Aorta (tissue), 5 donors: ENCODE measurements at regions not wholly inside any gene's neighbourhood (a gene's known extent, or its start where the extent isn't known, plus 50 kb on each side); places are given as distances from the start of the nearest gene placed in this dataset.
A peak's percentile ranks its signal among the peaks of the same experiment; 100 is the strongest.

Experiments
- ATAC-seq: fragments of 200-7000 bp; cut with Tn5 transposase; one replicate; pipeline ENCODE4 v1.9.1; 2022; ENCODE audit warnings: moderate library complexity; ENCODE audit not compliant: low FRiP score
- DNase-seq, 2 donors: peaks; one replicate each; pipeline ENCODE4 v3.0.0-alpha.2; 2020
- H3K27ac ChIP-seq, 2 donors: one replicate each; pipeline ENCODE4 v1.5.1; 2013; ENCODE audit warnings: low read length in 2 of 2, mild to moderate bottlenecking in 2 of 2, moderate library complexity in 2 of 2, control low read depth in 1 of 2, inconsistent platforms in 1 of 2, low read depth in 1 of 2
- H3K27me3 ChIP-seq, 2 donors: one replicate each; pipeline ENCODE4 v1.6.1; 2013; ENCODE audit warnings: control low read depth in 1 of 2, low read length in 1 of 2, mild to moderate bottlenecking in 1 of 2, moderate library complexity in 1 of 2; ENCODE audit not compliant: insufficient read depth in 2 of 2, control insufficient read depth in 1 of 2
- H3K36me3 ChIP-seq, 2 donors: one replicate each; pipeline ENCODE4 v1.6.1; 2013; ENCODE audit warnings: control low read depth in 1 of 2, low read length in 1 of 2, mild to moderate bottlenecking in 1 of 2; ENCODE audit not compliant: insufficient read depth in 2 of 2, control insufficient read depth in 1 of 2
- H3K4me1 ChIP-seq, 2 donors: one replicate each; pipeline ENCODE4 v1.6.1; 2013; ENCODE audit warnings: low read length in 2 of 2, control low read depth in 1 of 2, mild to moderate bottlenecking in 1 of 2, moderate library complexity in 1 of 2; ENCODE audit not compliant: insufficient read depth in 2 of 2, control insufficient read depth in 1 of 2
- H3K4me3 ChIP-seq, 2 donors: one replicate each; pipeline ENCODE4 v1.5.1; 2013; ENCODE audit warnings: low read length in 2 of 2, control low read depth in 1 of 2, mild to moderate bottlenecking in 1 of 2
- H3K9me3 ChIP-seq: one replicate; pipeline ENCODE4 v1.6.1; 2013; ENCODE audit warnings: mild to moderate bottlenecking, low read length; ENCODE audit not compliant: control insufficient read depth
- WGBS, 2 donors: extraction: QIAGEN DNeasy Blood & Tissue Kit; methylation state at CpG; one replicate each; pipeline ENCODE4 v1.1.7; 2013; 5-methylcytosine and 5-hydroxymethylcytosine counted together
- intact Hi-C, 2 donors: fragments of 100-400 bp; cut with DNase I; formaldehyde crosslinking; loops; one replicate each; pipeline versions ENCODE4 v1.14.2 to v1.15.0; 2022
- donor health status: healthy with polysubstance abuse.
- donor health status: Bipolar disorder and iron deficiency.
- donor health status: DM: no; HTN: no; CAD: no.
- donor health status: DM: no; HTN: no; CAD: no.
- donor health status: DM: yes; HTN: yes; CAD: no.

DNA sequence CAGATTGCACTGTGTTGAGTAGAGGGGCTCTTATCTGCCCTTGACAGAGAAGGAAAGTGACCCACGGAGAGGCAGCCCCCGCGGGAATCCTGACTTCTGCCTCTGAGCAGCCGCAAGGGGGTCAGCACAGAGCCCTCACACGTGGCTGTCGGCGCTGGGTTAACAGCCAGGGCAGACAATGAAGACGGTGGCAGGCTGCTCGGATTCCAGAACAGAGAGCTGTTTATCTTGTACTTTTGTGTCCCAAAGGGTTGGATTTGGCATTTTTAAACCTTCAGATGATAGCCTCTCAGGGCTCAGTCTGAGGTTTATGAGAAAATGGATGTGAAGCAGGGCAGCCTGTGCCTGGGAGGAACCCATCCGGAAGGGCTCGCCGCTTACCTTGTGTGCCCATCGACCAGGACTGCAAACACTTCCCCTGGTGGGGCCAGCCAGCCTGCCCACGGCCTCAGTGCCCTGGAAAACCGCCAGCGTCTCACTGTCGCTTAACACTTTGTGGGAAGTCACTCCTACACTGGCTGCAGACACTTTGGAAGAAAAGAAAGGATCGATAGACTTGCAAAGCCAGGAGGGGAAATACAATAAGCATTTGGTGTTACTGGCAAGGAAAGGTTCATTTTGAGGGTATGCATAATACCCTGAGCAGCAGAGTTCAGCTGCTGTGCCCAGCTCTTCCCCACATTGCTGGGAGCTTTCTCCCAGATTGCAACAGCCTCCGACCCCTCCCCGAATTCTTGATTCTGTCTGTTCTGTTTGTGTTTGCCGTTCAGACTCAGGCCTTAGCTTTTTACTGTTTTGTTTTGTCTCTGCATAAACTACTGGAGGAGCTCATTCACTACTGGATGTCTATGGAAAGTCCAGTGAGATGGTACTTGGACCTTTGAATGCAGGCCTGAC is 325.3 kb upstream of the MYT1L start:
- no peaks in the 10 kb centered on the region for H3K27me3 ChIP-seq
- peak in 1 of 2 donors; percentile 71 for DNase-seq

GRCh38 chr2:2655453-2656114 is 324.5 kb upstream of the MYT1L start:
- DNase-seq (no peak), ATAC-seq (no peak)
- Histone ChIP-seq H3K4me1 (no peaks in the 10 kb centered on the region), H3K27ac (no peak overlapping the region), H3K4me3 (no peak overlapping the region), H3K9me3 (no peaks in the 10 kb centered on the region), H3K36me3 (no peaks in the 10 kb centered on the region), H3K27me3 (no peaks in the 10 kb centered on the region)
- intact Hi-C loops, result no loop called here
- WGBS, 2 donors, result 38 to 44% methylated on average over 8 of the region's 8 CpGs

More for the DNA sequence above, 325.3 kb upstream of the MYT1L start:
- Histone ChIP-seq H3K27ac (no peak overlapping the region), H3K4me3 (no peak overlapping the region), H3K36me3 (no peaks in the 10 kb centered on the region), H3K9me3 (no peaks in the 10 kb centered on the region), H3K4me1 (no peaks in the 10 kb centered on the region)
- ATAC-seq, result peak; percentile 20
- intact Hi-C loops, result no loop called here
- WGBS, 2 donors, result 14% methylated on average over 21 of the region's 21 CpGs

- no peaks in the 10 kb centered on the region for H3K9me3 ChIP-seq
- whole genome bisulfite sequencing, 2 donors, result 53 to 69% methylated on average over 5 of the region's 5 CpGs
- H3K27me3 ChIP-seq, result no peaks in the 10 kb centered on the region
- no peaks in the 10 kb centered on the region for H3K36me3 ChIP-seq
- DNase-seq, result no peak
- no peak for ATAC-seq
- no peak overlapping the region for H3K4me3 ChIP-seq
- intact Hi-C loops, result no loop called here
- H3K4me1 ChIP-seq, result no peaks in the 10 kb centered on the region
- no peak overlapping the region for H3K27ac ChIP-seq
These were observed 322.2 kb upstream of the MYT1L start for GRCh38 chr2:2653231-2653630.

DNA sequence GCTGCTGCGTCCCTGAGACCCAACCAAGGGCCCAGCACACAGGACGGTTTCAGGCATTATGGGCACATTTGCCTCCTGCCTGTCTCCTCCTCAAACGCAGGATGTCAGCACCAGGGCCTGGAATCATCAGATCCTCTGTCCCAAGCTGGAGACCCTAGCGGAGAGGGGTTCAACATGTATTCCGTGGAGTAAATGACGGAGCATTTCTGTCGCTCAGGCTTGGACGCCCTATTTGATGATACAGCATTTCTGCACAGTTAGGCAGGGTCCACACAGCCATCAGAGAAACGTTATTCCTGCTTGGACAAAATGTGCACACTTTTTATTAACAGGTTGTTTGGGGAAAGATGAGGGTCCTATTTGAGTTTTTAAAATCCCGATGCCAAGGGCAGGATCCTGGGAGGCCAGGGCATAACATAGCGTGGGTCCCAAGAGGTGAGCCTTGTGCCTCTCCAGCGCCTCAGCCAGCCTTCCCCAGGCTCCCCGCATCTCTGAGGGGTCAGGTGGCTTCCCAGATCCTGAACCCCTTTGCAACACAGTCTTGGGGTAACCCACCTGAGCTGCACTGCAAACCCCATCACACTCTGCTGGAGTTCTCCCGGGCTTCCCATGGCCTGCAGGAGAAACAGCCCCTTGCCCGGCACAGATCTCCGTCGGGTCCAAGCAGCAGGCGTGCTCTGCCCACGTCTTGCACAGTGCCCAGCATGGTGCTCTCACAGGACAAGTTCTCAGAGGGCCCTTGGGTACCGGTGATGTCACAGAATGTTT is 319.7 kb upstream of the MYT1L start:
- Histone ChIP-seq H3K36me3 (no peaks in the 10 kb centered on the region), H3K27ac (no peak overlapping the region), H3K4me3 (no peak overlapping the region), H3K9me3 (peaks cover 1% of the 10 kb centered on the region), H3K27me3 (no peaks in the 10 kb centered on the region), H3K4me1 (no peaks in the 10 kb centered on the region)
- ATAC-seq, result no peak
- no peak for DNase-seq
- intact Hi-C loops, result no loop called here
- 87% methylated on average over 20 of the region's 20 CpGs for WGBS, 2 donors

GRCh38 chr2:2649109-2650072 is 318.3 kb upstream of the MYT1L start:
- H3K4me3 ChIP-seq, result no peak overlapping the region
- 77% methylated on average over 36 of the region's 36 CpGs for WGBS, 2 donors
- ATAC-seq (no peak), DNase-seq (no peak)
- no peak overlapping the region for H3K27ac ChIP-seq
- H3K4me1 ChIP-seq, result no peaks in the 10 kb centered on the region
- no peaks in the 10 kb centered on the region for H3K27me3 ChIP-seq
- no peaks in the 10 kb centered on the region for H3K36me3 ChIP-seq
- intact Hi-C loops, result no loop called here
- H3K9me3 ChIP-seq, result peaks cover 1% of the 10 kb centered on the region

GRCh38 chr2:2648094-2648493 is 317.0 kb upstream of the MYT1L start:
- WGBS, 2 donors, result 80 to 88% methylated on average over 8 of the region's 8 CpGs
- no peak for ATAC-seq
- no peaks in the 10 kb centered on the region for H3K27me3 ChIP-seq

DNA sequence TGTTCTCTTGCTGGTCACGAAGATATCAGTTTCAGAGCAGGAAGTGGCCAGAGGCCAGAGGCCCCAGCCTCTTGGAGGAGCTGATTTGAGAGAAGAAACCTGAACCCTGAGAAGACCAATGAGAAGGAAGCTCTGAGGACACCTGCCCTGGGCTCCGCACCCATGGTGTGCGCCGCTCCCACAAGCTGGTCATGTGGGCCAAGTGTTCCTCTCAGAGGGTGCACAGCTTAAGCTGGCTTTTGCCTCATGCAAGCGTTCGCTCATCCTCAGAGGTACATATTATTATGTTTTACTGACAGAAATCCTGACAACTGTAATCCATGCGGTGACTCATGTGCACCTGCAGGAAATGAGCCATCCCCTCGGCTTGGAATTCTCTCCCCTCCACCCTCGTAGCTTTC is 316.1 kb upstream of the MYT1L start:
- no peak for ATAC-seq
- H3K4me1 ChIP-seq, result no peaks in the 10 kb centered on the region
- no peak overlapping the region for H3K4me3 ChIP-seq
- intact Hi-C loops, result no loop called here
- no peaks in the 10 kb centered on the region for H3K27me3 ChIP-seq
- WGBS, 2 donors, result 81% methylated on average over 9 of the region's 9 CpGs
- no peak overlapping the region for H3K27ac ChIP-seq
- H3K36me3 ChIP-seq, result no peaks in the 10 kb centered on the region
- peaks cover 1% of the 10 kb centered on the region for H3K9me3 ChIP-seq
- DNase-seq, result no peak

More at GRCh38 chr2:2648094-2648493, 317.0 kb upstream of the MYT1L start:
- intact Hi-C loops, result no loop called here
- Histone ChIP-seq H3K4me3 (no peak overlapping the region), H3K4me1 (no peaks in the 10 kb centered on the region), H3K9me3 (peaks cover 1% of the 10 kb centered on the region), H3K36me3 (no peaks in the 10 kb centered on the region), H3K27ac (no peak overlapping the region)
- DNase-seq, result no peak
